ENCODE measurements at regions not wholly inside any gene's neighbourhood (a gene's known extent, or its start where the extent isn't known, plus 50 kb on each side); places are given as distances from the start of the nearest gene placed in this dataset.
"Not testable (repeated sequence)": the region's sequence is repeated elsewhere in the genome, so short reads cannot be mapped to it uniquely, and the experiment has no call there.

GRCh38 chr6:149239573-149240209, 77.8 kb upstream of the TAB2 start:
- no peak for DNase-seq (ENCODE audit: low spot score)

GRCh38 chr6:149242883-149243282, 74.6 kb upstream of the TAB2 start:
- DNase-seq (ENCODE audit: low spot score): no peak

- no peak for DNase-seq (ENCODE audit: low spot score)
Measured at GRCh38 chr6:149244105-149244504, 73.4 kb upstream of the TAB2 start.

GRCh38 chr6:149246691-149247384, 70.7 kb upstream of the TAB2 start:
- DNase-seq (ENCODE audit: low spot score): no peak

GRCh38 chr6:149247385-149247763, 70.1 kb upstream of the TAB2 start:
- DNase-seq (ENCODE audit: low spot score): no peak

- not testable (repeated sequence) for DNase-seq (ENCODE audit: low spot score)
Measured at GRCh38 chr6:149248263-149248662, 69.2 kb upstream of the TAB2 start.

GRCh38 chr6:149248693-149249369, 68.7 kb upstream of the TAB2 start:
- no peak for DNase-seq (ENCODE audit: low spot score)

GRCh38 chr6:149249370-149250357, 67.8 kb upstream of the TAB2 start:
- no peak for DNase-seq (ENCODE audit: low spot score)

GRCh38 chr6:149250951-149251350, 66.6 kb upstream of the TAB2 start:
- no peak for DNase-seq (ENCODE audit: low spot score)

- no peak for DNase-seq (ENCODE audit: low spot score)
Measured at GRCh38 chr6:149252622-149253021, 64.9 kb upstream of the TAB2 start.

- no peak for DNase-seq (ENCODE audit: low spot score)
Measured at GRCh38 chr6:149254253-149254652, 63.3 kb upstream of the TAB2 start.

GRCh38 chr6:149259753-149260152, 57.8 kb upstream of the TAB2 start:
- no peak for DNase-seq (ENCODE audit: low spot score)

- DNase-seq (ENCODE audit: low spot score): no peak
Measured at GRCh38 chr6:149260214-149260874, 57.2 kb upstream of the TAB2 start.

- no peak for DNase-seq (ENCODE audit: low spot score)
Measured at GRCh38 chr6:149261364-149262040, 56.0 kb upstream of the TAB2 start.

GRCh38 chr6:149263321-149263720, 54.2 kb upstream of the TAB2 start:
- DNase-seq (ENCODE audit: low spot score): no peak

- DNase-seq (ENCODE audit: low spot score): no peak
Measured at GRCh38 chr6:149264629-149265028, 52.9 kb upstream of the TAB2 start.

GRCh38 chr6:149265945-149266344, 51.6 kb upstream of the TAB2 start:
- DNase-seq (ENCODE audit: low spot score): no peak

- DNase-seq (ENCODE audit: low spot score): no peak
Measured at GRCh38 chr6:149266659-149267058, 50.9 kb upstream of the TAB2 start.

- no peak for DNase-seq (ENCODE audit: low spot score)
Measured at GRCh38 chr6:149267072-149267471, 50.4 kb upstream of the TAB2 start.

- DNase-seq (ENCODE audit: low spot score): no peak
Measured at GRCh38 chr6:149267513-149268043, 49.9 kb upstream of the TAB2 start.
